ENCODE measurements at regions not wholly inside any gene's neighbourhood (a gene's known extent, or its start where the extent isn't known, plus 50 kb on each side); places are given as distances from the start of the nearest gene placed in this dataset.

GRCh38 chr1:57926025-57926552 is 502.2 kb upstream of the DAB1 start:
- TF ChIP-seq CTCF (IDR thresholded peaks at IDR 0.05), result no peak
- no peak for TF ChIP-seq POLR2A (IDR thresholded peaks at IDR 0.05)
